Left ventricle myocardium inferior (tissue), 1 donor: ENCODE measurements at regions not wholly inside any gene's neighbourhood (a gene's known extent, or its start where the extent isn't known, plus 50 kb on each side); places are given as distances from the start of the nearest gene placed in this dataset.

ENCODE experiments used
- DNase-seq: peaks from one replicate; pipeline ENCODE4 v3.0.0-alpha.2; 2020
- H3K27ac ChIP-seq: fragments of 200-600 bp; replicated peaks from 2 replicates; pipeline ENCODE4 v1.8.0; 2021
- H3K27me3 ChIP-seq: fragments of 200-600 bp; 2 replicates; pipeline ENCODE4 v1.8.0; 2021; ENCODE audit warnings: low read depth
- H3K36me3 ChIP-seq: fragments of 200-600 bp; 2 replicates; pipeline ENCODE4 v1.8.0; 2021
- H3K4me1 ChIP-seq: fragments of 200-600 bp; 2 replicates; pipeline ENCODE4 v1.8.0; 2021
- H3K4me3 ChIP-seq: fragments of 200-600 bp; 2 replicates; pipeline ENCODE4 v1.8.0; 2021; ENCODE audit warnings: mild to moderate bottlenecking, moderate library complexity
- H3K9me3 ChIP-seq: fragments of 200-600 bp; replicated peaks from 2 replicates; pipeline ENCODE4 v1.8.0; 2021
- CTCF ChIP-seq: fragments of 200-600 bp; IDR thresholded peaks from 2 replicates; pipeline ENCODE4 v1.8.0; 2021; ENCODE audit warnings: antibody characterized with exemption, mild to moderate bottlenecking, borderline replicate concordance
- intact Hi-C: fragments of 100-400 bp; cut with micrococcal nuclease; formaldehyde crosslinking; loops from one replicate; pipeline ENCODE4 v1.11.0; 2022
- donor health status: DM: no; HTN: yes; CAD: no; lungs with severe emphysema.

GRCh38 chr15:88324741-88325065, 68.2 kb upstream of the NTRK3 start:
- Histone ChIP-seq H3K27me3 (peaks cover 46% of the 10 kb centered on the region), H3K4me3 (no peak overlapping the region), H3K9me3 (no peaks in the 10 kb centered on the region), H3K4me1 (no peaks in the 10 kb centered on the region), H3K36me3 (no peaks in the 10 kb centered on the region), H3K27ac (no peak overlapping the region)
- intact Hi-C loops, result no loop called here
- DNase-seq, result no peak
- no peak for TF ChIP-seq CTCF

GRCh38 chr15:88323976-88324740, 67.6 kb upstream of the NTRK3 start:
- H3K4me1 ChIP-seq, result no peaks in the 10 kb centered on the region
- intact Hi-C loops, result no loop called here
- H3K36me3 ChIP-seq, result no peaks in the 10 kb centered on the region
- H3K9me3 ChIP-seq, result no peaks in the 10 kb centered on the region
- DNase-seq, result no peak
- no peak for TF ChIP-seq CTCF
- no peak overlapping the region for H3K4me3 ChIP-seq
- peaks cover 46% of the 10 kb centered on the region for H3K27me3 ChIP-seq
- no peak overlapping the region for H3K27ac ChIP-seq

- no peak for TF ChIP-seq CTCF
- Histone ChIP-seq H3K9me3 (no peaks in the 10 kb centered on the region), H3K36me3 (no peaks in the 10 kb centered on the region)
Measured at GRCh38 chr15:88323468-88323867, 66.9 kb upstream of the NTRK3 start.

GRCh38 chr15:88322461-88322860, 65.9 kb upstream of the NTRK3 start:
- Histone ChIP-seq H3K27ac (no peak overlapping the region), H3K36me3 (no peaks in the 10 kb centered on the region), H3K27me3 (peaks cover 54% of the 10 kb centered on the region), H3K4me1 (no peaks in the 10 kb centered on the region), H3K9me3 (no peaks in the 10 kb centered on the region), H3K4me3 (no peak overlapping the region)
- intact Hi-C loops, result no loop called here
- no peak for TF ChIP-seq CTCF
- no peak for DNase-seq

More at GRCh38 chr15:88323468-88323867, 66.9 kb upstream of the NTRK3 start:
- intact Hi-C loops, result no loop called here
- H3K4me1 ChIP-seq, result no peaks in the 10 kb centered on the region
- no peak overlapping the region for H3K4me3 ChIP-seq
- H3K27ac ChIP-seq, result no peak overlapping the region
- peaks cover 50% of the 10 kb centered on the region for H3K27me3 ChIP-seq
- no peak for DNase-seq

GRCh38 chr15:88321271-88321670, 64.7 kb upstream of the NTRK3 start:
- no peak overlapping the region for H3K27ac ChIP-seq
- no peaks in the 10 kb centered on the region for H3K9me3 ChIP-seq
- H3K27me3 ChIP-seq, result peaks cover 54% of the 10 kb centered on the region
- H3K4me3 ChIP-seq, result no peak overlapping the region
- H3K36me3 ChIP-seq, result no peaks in the 10 kb centered on the region
- no peak for TF ChIP-seq CTCF
- DNase-seq, result no peak
- no peaks in the 10 kb centered on the region for H3K4me1 ChIP-seq
- intact Hi-C loops, result no loop called here
